ENCODE measurements at regions not wholly inside any gene's neighbourhood (a gene's known extent, or its start where the extent isn't known, plus 50 kb on each side); places are given as distances from the start of the nearest gene placed in this dataset.

DNA sequence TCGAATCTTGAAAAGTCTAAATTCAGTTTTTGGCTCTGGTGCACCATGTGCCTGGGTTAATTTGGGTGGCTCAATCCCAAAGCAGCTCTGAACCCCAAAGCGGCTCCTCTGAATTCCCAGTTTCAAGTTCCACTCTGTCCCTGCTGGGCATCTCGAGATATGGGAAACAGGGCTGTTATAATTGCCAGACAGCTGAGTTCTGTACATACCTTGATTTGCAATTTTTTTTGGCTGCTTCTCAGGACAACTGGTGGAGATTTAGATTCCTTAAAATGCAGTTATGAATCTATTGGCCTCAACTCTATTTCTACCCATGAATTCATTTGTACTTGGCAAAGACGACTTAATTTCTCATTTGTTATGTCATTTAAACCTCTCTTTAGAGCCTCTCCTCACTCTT is 808.5 kb downstream of the TLE4 start:
- TF ChIP-seq, protein P1, sequence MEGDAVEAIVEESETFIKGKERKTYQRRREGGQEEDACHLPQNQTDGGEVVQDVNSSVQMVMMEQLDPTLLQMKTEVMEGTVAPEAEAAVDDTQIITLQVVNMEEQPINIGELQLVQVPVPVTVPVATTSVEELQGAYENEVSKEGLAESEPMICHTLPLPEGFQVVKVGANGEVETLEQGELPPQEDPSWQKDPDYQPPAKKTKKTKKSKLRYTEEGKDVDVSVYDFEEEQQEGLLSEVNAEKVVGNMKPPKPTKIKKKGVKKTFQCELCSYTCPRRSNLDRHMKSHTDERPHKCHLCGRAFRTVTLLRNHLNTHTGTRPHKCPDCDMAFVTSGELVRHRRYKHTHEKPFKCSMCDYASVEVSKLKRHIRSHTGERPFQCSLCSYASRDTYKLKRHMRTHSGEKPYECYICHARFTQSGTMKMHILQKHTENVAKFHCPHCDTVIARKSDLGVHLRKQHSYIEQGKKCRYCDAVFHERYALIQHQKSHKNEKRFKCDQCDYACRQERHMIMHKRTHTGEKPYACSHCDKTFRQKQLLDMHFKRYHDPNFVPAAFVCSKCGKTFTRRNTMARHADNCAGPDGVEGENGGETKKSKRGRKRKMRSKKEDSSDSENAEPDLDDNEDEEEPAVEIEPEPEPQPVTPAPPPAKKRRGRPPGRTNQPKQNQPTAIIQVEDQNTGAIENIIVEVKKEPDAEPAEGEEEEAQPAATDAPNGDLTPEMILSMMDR (IDR thresholded peaks at IDR 0.05): no peak
- TF ChIP-seq POLR2A (IDR thresholded peaks at IDR 0.05): no peak
- no peak for TF ChIP-seq POLR2AphosphoS5 (IDR thresholded peaks at IDR 0.05)

Data from sigmoid colon (tissue), 4 donors.